Loucy (cell line): ENCODE measurements at regions not wholly inside any gene's neighbourhood (a gene's known extent, or its start where the extent isn't known, plus 50 kb on each side); places are given as distances from the start of the nearest gene placed in this dataset.

Source experiments
- CTCF ChIP-seq: fragments of 200-600 bp; sonication (generic); conservative IDR thresholded peaks from 2 replicates; pipeline ENCODE4 v1.5.1; 2014; ENCODE audit warnings: mild to moderate bottlenecking, antibody characterized with exemption, low read length
- EZH2phosphoT487 ChIP-seq: fragments of 200-600 bp; IDR thresholded peaks from 2 replicates; pipeline ENCODE4 v1.6.1; 2018; ENCODE audit warnings: antibody characterized with exemption, mild to moderate bottlenecking, moderate library complexity, borderline replicate concordance

GRCh38 chr13:109869312-109870237 lies 83.2 kb upstream of the IRS2 start:
- no peak for TF ChIP-seq CTCF
- TF ChIP-seq EZH2phosphoT487: no peak
